ENCODE measurements at regions not wholly inside any gene's neighbourhood (a gene's known extent, or its start where the extent isn't known, plus 50 kb on each side); places are given as distances from the start of the nearest gene placed in this dataset.

DNA sequence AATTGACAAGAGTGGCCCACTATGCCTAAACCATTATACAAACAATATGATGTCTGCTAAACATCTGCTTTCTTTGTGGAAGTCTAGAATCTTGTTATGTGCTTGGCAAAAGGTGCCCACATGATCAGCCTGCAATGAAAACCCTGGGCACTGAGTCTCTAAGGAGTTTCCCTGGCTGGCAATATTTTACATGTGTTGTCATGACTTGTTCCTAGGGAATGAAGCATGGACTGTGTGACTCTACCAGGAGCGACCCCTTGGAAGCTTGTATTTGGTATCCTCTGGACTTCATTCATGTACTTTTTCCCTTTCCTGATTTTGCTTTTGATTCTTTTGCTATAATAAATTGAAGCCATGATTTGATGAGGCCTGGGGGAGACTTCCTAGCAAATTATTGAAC lies 324.9 kb downstream of the HHIPL2 start:
- Mint-ChIP-seq H3K9me3 (peaks cover 10% of the 10 kb centered on the region), H3K4me3 (no peak overlapping the region), H3K27ac (no peak overlapping the region), H3K27me3 (no peaks in the 10 kb centered on the region), H3K36me3 (no peaks in the 10 kb centered on the region), H3K4me1 (ENCODE audit: unreplicated experiment) (no peaks in the 10 kb centered on the region)
- no peak for DNase-seq (ENCODE audit: extremely low spot score, unreplicated experiment)
- TF ChIP-seq, protein P1, sequence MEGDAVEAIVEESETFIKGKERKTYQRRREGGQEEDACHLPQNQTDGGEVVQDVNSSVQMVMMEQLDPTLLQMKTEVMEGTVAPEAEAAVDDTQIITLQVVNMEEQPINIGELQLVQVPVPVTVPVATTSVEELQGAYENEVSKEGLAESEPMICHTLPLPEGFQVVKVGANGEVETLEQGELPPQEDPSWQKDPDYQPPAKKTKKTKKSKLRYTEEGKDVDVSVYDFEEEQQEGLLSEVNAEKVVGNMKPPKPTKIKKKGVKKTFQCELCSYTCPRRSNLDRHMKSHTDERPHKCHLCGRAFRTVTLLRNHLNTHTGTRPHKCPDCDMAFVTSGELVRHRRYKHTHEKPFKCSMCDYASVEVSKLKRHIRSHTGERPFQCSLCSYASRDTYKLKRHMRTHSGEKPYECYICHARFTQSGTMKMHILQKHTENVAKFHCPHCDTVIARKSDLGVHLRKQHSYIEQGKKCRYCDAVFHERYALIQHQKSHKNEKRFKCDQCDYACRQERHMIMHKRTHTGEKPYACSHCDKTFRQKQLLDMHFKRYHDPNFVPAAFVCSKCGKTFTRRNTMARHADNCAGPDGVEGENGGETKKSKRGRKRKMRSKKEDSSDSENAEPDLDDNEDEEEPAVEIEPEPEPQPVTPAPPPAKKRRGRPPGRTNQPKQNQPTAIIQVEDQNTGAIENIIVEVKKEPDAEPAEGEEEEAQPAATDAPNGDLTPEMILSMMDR (conservative IDR thresholded peaks at IDR 0.05): no peak

DNA sequence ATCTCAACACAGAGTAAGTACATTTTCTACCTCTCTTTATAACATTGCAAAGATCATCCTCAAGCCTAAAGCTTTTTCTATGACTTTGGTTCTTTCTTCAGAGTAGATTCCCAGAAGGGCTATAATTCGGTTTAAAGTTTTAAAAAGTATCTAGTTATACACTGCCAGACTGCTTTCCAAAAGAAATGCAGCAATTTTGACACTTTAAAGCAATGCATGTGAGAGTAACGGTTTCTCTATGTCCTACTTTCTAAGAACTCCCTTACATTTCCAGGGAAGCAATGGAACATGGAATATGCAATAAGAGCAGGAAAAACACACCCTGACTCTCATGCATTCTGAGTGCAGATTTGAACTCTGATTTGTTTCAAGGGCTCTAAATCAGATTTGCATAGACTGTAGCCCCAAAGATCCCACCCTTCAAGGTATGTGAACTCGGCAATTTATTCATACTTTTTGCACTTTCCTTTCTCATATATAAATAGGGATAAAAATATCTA lies 331.6 kb downstream of the HHIPL2 start:
- DNase-seq (ENCODE audit: extremely low spot score, unreplicated experiment): no peak
- Mint-ChIP-seq H3K4me1 (ENCODE audit: unreplicated experiment) (no peaks in the 10 kb centered on the region), H3K27me3 (peaks cover 3% of the 10 kb centered on the region), H3K27ac (no peak overlapping the region), H3K36me3 (no peaks in the 10 kb centered on the region), H3K9me3 (peaks cover 10% of the 10 kb centered on the region), H3K4me3 (no peak overlapping the region)
- TF ChIP-seq, protein P1 (conservative IDR thresholded peaks at IDR 0.05): no peak

DNA sequence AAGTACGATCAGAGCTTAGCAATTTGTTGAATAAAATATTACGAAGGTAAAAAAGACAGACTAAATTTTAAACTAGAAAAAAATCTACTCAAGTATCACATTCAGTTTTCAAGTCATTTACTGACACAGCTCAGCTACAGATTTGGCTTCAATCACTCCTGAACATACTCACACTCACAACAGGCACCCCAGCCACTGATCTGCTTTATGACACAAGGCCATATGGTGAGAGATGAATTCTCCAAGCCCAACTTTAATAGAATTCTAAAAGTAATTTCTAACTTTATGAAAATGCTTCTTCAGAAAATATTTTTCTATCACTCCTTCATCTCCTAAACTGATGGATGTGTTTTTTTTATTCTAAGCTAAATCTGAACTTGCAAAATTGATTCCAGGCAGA lies 337.1 kb downstream of the HHIPL2 start:
- no peaks in the 10 kb centered on the region for H3K9me3 Mint-ChIP-seq
- H3K27me3 Mint-ChIP-seq: peaks cover 3% of the 10 kb centered on the region
- no peaks in the 10 kb centered on the region for H3K4me1 Mint-ChIP-seq (ENCODE audit: unreplicated experiment)
- H3K27ac Mint-ChIP-seq: no peak overlapping the region
- DNase-seq (ENCODE audit: extremely low spot score, unreplicated experiment): no peak
- H3K4me3 Mint-ChIP-seq: no peak overlapping the region
- TF ChIP-seq, protein P1 (conservative IDR thresholded peaks at IDR 0.05): no peak
- H3K36me3 Mint-ChIP-seq: no peaks in the 10 kb centered on the region

DNA sequence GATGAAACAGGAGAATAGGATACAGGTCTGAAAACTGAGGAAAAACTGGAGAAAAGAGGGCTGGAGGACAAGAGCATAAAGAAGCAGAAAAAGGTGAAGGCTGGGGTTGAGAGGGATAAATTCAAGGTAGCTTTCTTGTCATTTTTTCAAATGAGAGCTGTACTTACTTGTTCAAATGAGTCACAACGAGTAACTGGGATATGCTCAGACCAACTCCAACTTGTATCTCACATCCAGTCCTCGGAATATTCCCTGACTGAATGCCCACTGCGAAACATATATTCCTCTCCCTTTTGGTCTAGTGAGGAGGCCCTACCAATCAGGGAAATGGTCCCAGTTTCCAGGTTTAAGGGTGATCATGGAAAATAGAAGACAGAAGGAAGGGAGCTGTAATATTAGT lies 343.4 kb downstream of the HHIPL2 start:
- no peak for DNase-seq (ENCODE audit: extremely low spot score, unreplicated experiment)
- TF ChIP-seq, protein P1 (conservative IDR thresholded peaks at IDR 0.05): no peak
- Mint-ChIP-seq H3K36me3 (no peaks in the 10 kb centered on the region), H3K4me1 (ENCODE audit: unreplicated experiment) (no peaks in the 10 kb centered on the region), H3K9me3 (no peaks in the 10 kb centered on the region), H3K4me3 (no peak overlapping the region), H3K27me3 (peaks cover 5% of the 10 kb centered on the region), H3K27ac (no peak overlapping the region)

DNA sequence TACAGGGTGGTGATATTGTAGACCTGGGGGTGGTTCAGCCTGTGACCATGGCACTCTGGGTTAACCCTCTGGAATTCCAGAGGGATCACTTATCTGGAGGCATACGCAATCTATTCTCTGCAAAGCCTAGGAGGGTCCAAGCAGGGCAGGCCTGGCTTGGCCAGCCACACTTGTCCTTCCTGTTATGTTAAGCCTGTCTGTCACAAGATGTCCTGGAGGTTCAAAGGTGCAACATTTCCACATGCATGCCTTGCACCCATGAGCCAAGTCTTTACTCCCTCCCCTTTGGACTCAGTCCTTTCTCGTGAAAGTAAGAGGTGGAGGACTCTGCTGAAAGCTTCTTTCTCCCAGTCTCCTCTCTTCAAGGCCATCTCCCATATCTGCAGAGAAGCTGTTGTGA lies 345.1 kb downstream of the HHIPL2 start:
- no peaks in the 10 kb centered on the region for H3K36me3 Mint-ChIP-seq
- H3K9me3 Mint-ChIP-seq: no peaks in the 10 kb centered on the region
- H3K4me3 Mint-ChIP-seq: no peak overlapping the region
- H3K4me1 Mint-ChIP-seq (ENCODE audit: unreplicated experiment): no peaks in the 10 kb centered on the region
- H3K27me3 Mint-ChIP-seq: peaks cover 18% of the 10 kb centered on the region
- TF ChIP-seq, protein P1 (conservative IDR thresholded peaks at IDR 0.05): no peak
- no peak for DNase-seq (ENCODE audit: extremely low spot score, unreplicated experiment)
- H3K27ac Mint-ChIP-seq: no peak overlapping the region

DNA sequence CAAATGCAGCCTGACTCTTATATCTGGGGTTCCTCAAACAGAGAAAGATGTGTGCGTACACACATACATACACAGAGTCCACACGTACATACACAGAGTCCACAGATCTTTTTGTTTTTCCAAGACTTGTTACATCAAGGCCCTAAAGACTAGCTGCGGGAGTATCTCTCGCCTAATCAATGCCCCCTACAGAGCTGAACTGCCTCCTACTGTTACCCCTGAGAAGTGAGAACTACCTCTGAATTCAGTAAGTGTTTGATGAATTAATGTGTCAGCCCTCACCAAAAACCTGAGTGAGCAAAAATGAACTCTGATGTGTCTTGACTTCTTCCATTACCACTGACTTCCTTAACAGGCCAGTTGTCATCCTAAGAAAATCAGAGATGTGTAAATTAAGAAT lies 351.2 kb downstream of the HHIPL2 start:
- H3K4me3 Mint-ChIP-seq: no peak overlapping the region
- H3K27me3 Mint-ChIP-seq: peaks cover 16% of the 10 kb centered on the region
- H3K9me3 Mint-ChIP-seq: peaks cover 3% of the 10 kb centered on the region
- no peak for DNase-seq (ENCODE audit: extremely low spot score, unreplicated experiment)
- no peaks in the 10 kb centered on the region for H3K4me1 Mint-ChIP-seq (ENCODE audit: unreplicated experiment)
- TF ChIP-seq, protein P1 (conservative IDR thresholded peaks at IDR 0.05): no peak
- no peaks in the 10 kb centered on the region for H3K36me3 Mint-ChIP-seq
- H3K27ac Mint-ChIP-seq: no peak overlapping the region
